Esophagus mucosa (tissue), 1 donor: ENCODE measurements at regions not wholly inside any gene's neighbourhood (a gene's known extent, or its start where the extent isn't known, plus 50 kb on each side); places are given as distances from the start of the nearest gene placed in this dataset.

ENCODE experiments used
- ATAC-seq: fragments of 200-7000 bp; cut with Tn5 transposase; one replicate; pipeline ENCODE4 v1.9.1; 2020
- donor health status: DM: yes; HTN: yes; CAD: no.

GRCh38 chr3:132189601-132190000, 127.6 kb upstream of the ACP3 start:
- no peak for ATAC-seq

- peak; percentile 60 for ATAC-seq
Observed at GRCh38 chr3:132196113-132196512, 121.1 kb upstream of the ACP3 start.

GRCh38 chr3:132198516-132198915, 118.7 kb upstream of the ACP3 start:
- ATAC-seq: no peak

- ATAC-seq: no peak
Observed at GRCh38 chr3:132199451-132199850, 117.8 kb upstream of the ACP3 start.

GRCh38 chr3:132202586-132202985, 114.6 kb upstream of the ACP3 start:
- ATAC-seq: no peak

GRCh38 chr3:132203889-132204596, 113.2 kb upstream of the ACP3 start:
- no peak for ATAC-seq

GRCh38 chr3:132205609-132206008, 111.6 kb upstream of the ACP3 start:
- ATAC-seq: no peak

- no peak for ATAC-seq
Observed at GRCh38 chr3:132209855-132210254, 107.4 kb upstream of the ACP3 start.

GRCh38 chr3:132210476-132211346, 106.5 kb upstream of the ACP3 start:
- peak; percentile 76 for ATAC-seq

GRCh38 chr3:132211896-132212295, 105.3 kb upstream of the ACP3 start:
- peak; percentile 47 for ATAC-seq

GRCh38 chr3:132218817-132219755, 98.1 kb upstream of the ACP3 start:
- ATAC-seq: no peak

GRCh38 chr3:132220986-132221385, 96.2 kb upstream of the ACP3 start:
- no peak for ATAC-seq

GRCh38 chr3:132222868-132223538, 94.2 kb upstream of the ACP3 start:
- ATAC-seq: no peak

- ATAC-seq: peak; percentile 100
Observed at GRCh38 chr3:132225664-132226063, 91.5 kb upstream of the ACP3 start.

GRCh38 chr3:132228923-132229322, 88.3 kb upstream of the ACP3 start:
- ATAC-seq: no peak

- ATAC-seq: no peak
Observed at GRCh38 chr3:132229641-132230040, 87.6 kb upstream of the ACP3 start.

- no peak for ATAC-seq
Observed at GRCh38 chr3:132230156-132231000, 86.8 kb upstream of the ACP3 start.

- peak; percentile 20 for ATAC-seq
Observed at GRCh38 chr3:132231633-132232032, 85.6 kb upstream of the ACP3 start.

GRCh38 chr3:132232231-132232792, 84.9 kb upstream of the ACP3 start:
- ATAC-seq: no peak

GRCh38 chr3:132236701-132237651, 80.2 kb upstream of the ACP3 start:
- ATAC-seq: no peak
